ENCODE measurements at regions not wholly inside any gene's neighbourhood (a gene's known extent, or its start where the extent isn't known, plus 50 kb on each side); places are given as distances from the start of the nearest gene placed in this dataset.

- TF ChIP-seq CTCF (conservative IDR thresholded peaks at IDR 0.05; ENCODE audit: low read depth, low read length) (no peak), POLR2A (IDR thresholded peaks at IDR 0.05; ENCODE audit: low read depth, low read length) (no peak), RFX5 (IDR thresholded peaks at IDR 0.05; ENCODE audit: low read depth, low read length) (no peak)
Observed at GRCh38 chr2:133787207-133787606, 218.9 kb upstream of the NCKAP5 start.
